ENCODE measurements at regions not wholly inside any gene's neighbourhood (a gene's known extent, or its start where the extent isn't known, plus 50 kb on each side); places are given as distances from the start of the nearest gene placed in this dataset.

GRCh38 chr6:156231026-156231765 lies 546.0 kb upstream of the ARID1B start:
- no CpG with 5 or more reads among the region's 10 CpGs for WGBS, 2 experiments (ENCODE audit: extremely low coverage in 2 of 2, insufficient read length in 1 of 2)
- dilution Hi-C loops (cut with HindIII; ENCODE audit: low sequenced_read_pairs, unreplicated experiment) = no loop called here

More at GRCh38 chr6:156231026-156231765, 546.0 kb upstream of the ARID1B start:
- no peak overlapping the region for H3K4me2 ChIP-seq (ENCODE audit: low read depth, low read length)
- H3K36me3 ChIP-seq (ENCODE audit: control insufficient read depth, insufficient read depth, low read length) = no peaks in the 10 kb centered on the region
- no peak overlapping the region for H2AK5ac ChIP-seq (ENCODE audit: low read depth, low read length)
- no peaks in the 10 kb centered on the region for H3K9me1 ChIP-seq (ENCODE audit: insufficient read depth, low read length)
- no peak overlapping the region for H4K5ac ChIP-seq (ENCODE audit: low read depth, low read length)
- H3K23ac ChIP-seq (ENCODE audit: low read depth, low read length) = no peak overlapping the region
- in situ Hi-C loops (cut with MboI; ENCODE audit: low sequenced_read_pairs) = no loop called here
- H3K27ac ChIP-seq (ENCODE audit: insufficient read depth, low read length) = no peak overlapping the region
- H3K4me1 ChIP-seq (ENCODE audit: control insufficient read depth, insufficient read depth, low read length) = no peaks in the 10 kb centered on the region
- no peaks in the 10 kb centered on the region for H3K9me3 ChIP-seq (ENCODE audit: control insufficient read depth, insufficient read depth, low read length)
- H2BK120ac ChIP-seq (ENCODE audit: low read depth, low read length) = no peak overlapping the region
- no peak overlapping the region for H3K18ac ChIP-seq (ENCODE audit: low read depth, low read length)
- TF ChIP-seq USF2 (IDR thresholded peaks at IDR 0.05; ENCODE audit: low read depth, low read length) (no peak), RCOR1 (IDR thresholded peaks at IDR 0.05; ENCODE audit: insufficient replicate concordance, low read length) (no peak), NFE2L2 (IDR thresholded peaks at IDR 0.05; ENCODE audit: low read depth, low read length) (no peak), CEBPB (IDR thresholded peaks at IDR 0.05; ENCODE audit: low read depth, low read length) (no peak)
- no peak overlapping the region for H2AFZ ChIP-seq (replicated peaks; ENCODE audit: low read length, poor library complexity)
- H2BK5ac ChIP-seq (ENCODE audit: low read depth, low read length, poor library complexity, severe bottlenecking) = no peak overlapping the region
- no peak overlapping the region for H2AK9ac ChIP-seq (replicated peaks; ENCODE audit: low read depth, low read length, poor library complexity)
- no peak overlapping the region for H4K8ac ChIP-seq (ENCODE audit: low read depth in 2 of 2, low read length in 2 of 2)
- no peak for ATAC-seq (ENCODE audit: low read depth)
- H2BK20ac ChIP-seq (ENCODE audit: low read depth, low read length) = no peak overlapping the region
- H3K4ac ChIP-seq (ENCODE audit: low read depth, low read length) = no peak overlapping the region
- ChIA-PET POLR2A (ENCODE audit: unreplicated experiment) (no interaction called here), CTCF (no interaction called here)
- no peaks in the 10 kb centered on the region for H4K20me1 ChIP-seq (ENCODE audit: insufficient read depth, low read length)
- intact Hi-C loops (cut with micrococcal nuclease) = no loop called here
- H4K91ac ChIP-seq (ENCODE audit: insufficient read depth, low read depth, low read length) = no peak overlapping the region
- no peaks in the 10 kb centered on the region for H3K27me3 ChIP-seq (ENCODE audit: control insufficient read depth, insufficient read depth, low read length)
- BruUV-seq (replicated peaks) = no TSS peak
- no peak overlapping the region for H3K56ac ChIP-seq (ENCODE audit: extremely low read depth, insufficient read depth, low read length)
- H2BK15ac ChIP-seq (ENCODE audit: low read depth, low read length) = no peak overlapping the region
- no peak overlapping the region for H3K9ac ChIP-seq (ENCODE audit: low read depth, low read length)
- no peak overlapping the region for H3K14ac ChIP-seq (replicated peaks; ENCODE audit: low read depth, low read length)
- no peak overlapping the region for H3K4me3 ChIP-seq (ENCODE audit: insufficient read depth, low read depth, low read length)
- no peak for DNase-seq
- no peaks in the 10 kb centered on the region for H3K79me1 ChIP-seq (ENCODE audit: low read depth in 1 of 2, low read length in 2 of 2)
